Ishikawa (cell line): ENCODE measurements at regions not wholly inside any gene's neighbourhood (a gene's known extent, or its start where the extent isn't known, plus 50 kb on each side); places are given as distances from the start of the nearest gene placed in this dataset.

Experiments used
- CEBPB ChIP-seq: IDR thresholded peaks from 2 replicates; pipeline ENCODE4 v1.6.1; 2012
- CREB1 ChIP-seq: IDR thresholded peaks from 2 replicates; pipeline ENCODE4 v1.6.1; 2012; ENCODE audit warnings: low read depth
- EGR1 ChIP-seq: IDR thresholded peaks from 2 replicates; pipeline ENCODE4 v1.6.1; 2012
- EP300 ChIP-seq: IDR thresholded peaks from 2 replicates; pipeline ENCODE4 v1.6.1; 2012; ENCODE audit warnings: borderline replicate concordance
- FOXM1 ChIP-seq: IDR thresholded peaks from 2 replicates; pipeline ENCODE4 v1.6.1; 2012; ENCODE audit warnings: low read depth, borderline replicate concordance
- NFIC ChIP-seq: IDR thresholded peaks from 2 replicates; pipeline ENCODE4 v1.6.1; 2012
- RAD21 ChIP-seq: IDR thresholded peaks from 2 replicates; pipeline ENCODE4 v1.6.1; 2012; ENCODE audit warnings: low read depth
- TAF1 ChIP-seq: IDR thresholded peaks from 2 replicates; pipeline ENCODE4 v1.6.1; 2012; ENCODE audit warnings: low read depth, mild to moderate bottlenecking
- TCF12 ChIP-seq: IDR thresholded peaks from 2 replicates; pipeline ENCODE4 v1.6.1; 2012; ENCODE audit warnings: low read depth
- TEAD4 ChIP-seq: IDR thresholded peaks from 2 replicates; pipeline ENCODE4 v1.6.1; 2012
- YY1 ChIP-seq: IDR thresholded peaks from 2 replicates; pipeline ENCODE4 v1.6.1; 2012; ENCODE audit warnings: low read depth
- ZBTB7A ChIP-seq: IDR thresholded peaks from 2 replicates; pipeline ENCODE4 v1.6.1; 2012; ENCODE audit warnings: low read depth
- TF ChIP-seq, protein P1 (sequence below): IDR thresholded peaks from 2 replicates; pipeline ENCODE4 v1.6.1; 2012
- TF ChIP-seq, protein P2 (sequence below): IDR thresholded peaks from 2 replicates; pipeline ENCODE4 v1.6.1; 2012; ENCODE audit warnings: low read depth, mild to moderate bottlenecking
- TF ChIP-seq, protein P3 (sequence below): IDR thresholded peaks from 2 replicates; pipeline ENCODE4 v1.6.1; 2012

DNA sequence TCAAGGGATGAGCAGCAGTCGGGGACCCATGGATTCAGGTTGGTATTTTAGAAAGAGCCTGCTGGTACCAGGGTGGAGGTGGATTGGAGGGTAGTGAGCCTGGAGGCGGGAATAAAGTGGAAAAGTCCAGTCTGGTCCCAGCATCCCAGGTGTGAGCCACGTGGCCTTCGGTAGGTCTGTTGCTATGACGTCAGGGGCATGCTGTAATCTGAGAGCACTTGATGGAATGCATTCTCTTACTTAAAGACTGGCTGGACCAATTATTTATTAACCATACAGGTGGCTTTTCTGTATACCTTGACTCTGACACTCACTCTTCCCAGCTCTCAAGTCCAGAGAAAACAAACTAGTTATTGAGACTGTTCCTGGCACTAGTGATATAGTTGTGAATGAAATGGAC is 389.9 kb upstream of the RGMA start:
- TF ChIP-seq TAF1 (no peak), FOXM1 (no peak)

DNA sequence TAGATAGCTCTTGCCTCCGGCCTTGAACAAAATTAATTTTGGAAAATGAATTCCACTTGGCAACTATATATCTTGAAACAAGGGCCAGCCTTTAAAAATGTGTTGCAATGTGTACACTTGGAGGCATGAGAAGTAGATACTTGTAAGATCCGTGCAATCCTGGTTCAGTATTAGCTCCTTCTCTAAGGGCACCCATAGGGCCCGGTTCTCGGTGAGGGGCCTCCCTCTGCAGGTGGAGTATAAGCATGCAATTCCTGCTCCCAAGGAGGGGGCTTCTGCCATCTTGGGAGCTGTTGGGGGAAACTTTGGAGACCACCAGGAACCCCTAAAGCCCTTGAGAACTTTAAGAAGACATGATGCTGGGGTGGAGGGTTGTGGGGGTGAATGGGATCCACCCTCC is 388.7 kb upstream of the RGMA start:
- TF ChIP-seq, protein P1, sequence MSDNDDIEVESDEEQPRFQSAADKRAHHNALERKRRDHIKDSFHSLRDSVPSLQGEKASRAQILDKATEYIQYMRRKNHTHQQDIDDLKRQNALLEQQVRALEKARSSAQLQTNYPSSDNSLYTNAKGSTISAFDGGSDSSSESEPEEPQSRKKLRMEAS = no peak
- TF ChIP-seq NFIC = no peak
- TF ChIP-seq, protein P2, sequence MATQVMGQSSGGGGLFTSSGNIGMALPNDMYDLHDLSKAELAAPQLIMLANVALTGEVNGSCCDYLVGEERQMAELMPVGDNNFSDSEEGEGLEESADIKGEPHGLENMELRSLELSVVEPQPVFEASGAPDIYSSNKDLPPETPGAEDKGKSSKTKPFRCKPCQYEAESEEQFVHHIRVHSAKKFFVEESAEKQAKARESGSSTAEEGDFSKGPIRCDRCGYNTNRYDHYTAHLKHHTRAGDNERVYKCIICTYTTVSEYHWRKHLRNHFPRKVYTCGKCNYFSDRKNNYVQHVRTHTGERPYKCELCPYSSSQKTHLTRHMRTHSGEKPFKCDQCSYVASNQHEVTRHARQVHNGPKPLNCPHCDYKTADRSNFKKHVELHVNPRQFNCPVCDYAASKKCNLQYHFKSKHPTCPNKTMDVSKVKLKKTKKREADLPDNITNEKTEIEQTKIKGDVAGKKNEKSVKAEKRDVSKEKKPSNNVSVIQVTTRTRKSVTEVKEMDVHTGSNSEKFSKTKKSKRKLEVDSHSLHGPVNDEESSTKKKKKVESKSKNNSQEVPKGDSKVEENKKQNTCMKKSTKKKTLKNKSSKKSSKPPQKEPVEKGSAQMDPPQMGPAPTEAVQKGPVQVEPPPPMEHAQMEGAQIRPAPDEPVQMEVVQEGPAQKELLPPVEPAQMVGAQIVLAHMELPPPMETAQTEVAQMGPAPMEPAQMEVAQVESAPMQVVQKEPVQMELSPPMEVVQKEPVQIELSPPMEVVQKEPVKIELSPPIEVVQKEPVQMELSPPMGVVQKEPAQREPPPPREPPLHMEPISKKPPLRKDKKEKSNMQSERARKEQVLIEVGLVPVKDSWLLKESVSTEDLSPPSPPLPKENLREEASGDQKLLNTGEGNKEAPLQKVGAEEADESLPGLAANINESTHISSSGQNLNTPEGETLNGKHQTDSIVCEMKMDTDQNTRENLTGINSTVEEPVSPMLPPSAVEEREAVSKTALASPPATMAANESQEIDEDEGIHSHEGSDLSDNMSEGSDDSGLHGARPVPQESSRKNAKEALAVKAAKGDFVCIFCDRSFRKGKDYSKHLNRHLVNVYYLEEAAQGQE = no peak
- no peak for TF ChIP-seq CREB1
- TF ChIP-seq, protein P3, sequence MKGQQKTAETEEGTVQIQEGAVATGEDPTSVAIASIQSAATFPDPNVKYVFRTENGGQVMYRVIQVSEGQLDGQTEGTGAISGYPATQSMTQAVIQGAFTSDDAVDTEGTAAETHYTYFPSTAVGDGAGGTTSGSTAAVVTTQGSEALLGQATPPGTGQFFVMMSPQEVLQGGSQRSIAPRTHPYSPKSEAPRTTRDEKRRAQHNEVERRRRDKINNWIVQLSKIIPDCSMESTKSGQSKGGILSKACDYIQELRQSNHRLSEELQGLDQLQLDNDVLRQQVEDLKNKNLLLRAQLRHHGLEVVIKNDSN = no peak
- TF ChIP-seq YY1 = no peak
- TF ChIP-seq ZBTB7A = no peak

DNA sequence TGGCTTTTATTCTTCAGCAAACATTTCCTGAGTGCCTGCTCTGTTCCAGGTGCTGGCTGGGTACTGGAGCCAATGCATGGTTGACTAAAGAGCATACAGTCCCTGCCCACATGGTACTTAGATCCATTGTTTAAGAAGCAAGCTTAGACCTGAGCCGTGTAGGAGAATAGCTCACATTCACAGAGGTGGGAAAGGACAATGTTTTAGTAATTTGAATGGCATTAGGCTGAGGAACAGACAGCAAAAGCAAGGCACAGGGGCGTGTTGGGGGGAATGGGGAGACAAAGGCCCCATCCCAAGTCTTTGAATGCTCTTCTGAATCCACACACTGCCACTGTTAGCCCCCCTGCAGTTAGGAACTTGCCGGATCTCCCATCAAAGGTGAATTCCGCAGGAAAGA is 388.2 kb upstream of the RGMA start:
- TF ChIP-seq EP300 (no peak), EGR1 (no peak), NFIC (no peak), CREB1 (no peak)

DNA sequence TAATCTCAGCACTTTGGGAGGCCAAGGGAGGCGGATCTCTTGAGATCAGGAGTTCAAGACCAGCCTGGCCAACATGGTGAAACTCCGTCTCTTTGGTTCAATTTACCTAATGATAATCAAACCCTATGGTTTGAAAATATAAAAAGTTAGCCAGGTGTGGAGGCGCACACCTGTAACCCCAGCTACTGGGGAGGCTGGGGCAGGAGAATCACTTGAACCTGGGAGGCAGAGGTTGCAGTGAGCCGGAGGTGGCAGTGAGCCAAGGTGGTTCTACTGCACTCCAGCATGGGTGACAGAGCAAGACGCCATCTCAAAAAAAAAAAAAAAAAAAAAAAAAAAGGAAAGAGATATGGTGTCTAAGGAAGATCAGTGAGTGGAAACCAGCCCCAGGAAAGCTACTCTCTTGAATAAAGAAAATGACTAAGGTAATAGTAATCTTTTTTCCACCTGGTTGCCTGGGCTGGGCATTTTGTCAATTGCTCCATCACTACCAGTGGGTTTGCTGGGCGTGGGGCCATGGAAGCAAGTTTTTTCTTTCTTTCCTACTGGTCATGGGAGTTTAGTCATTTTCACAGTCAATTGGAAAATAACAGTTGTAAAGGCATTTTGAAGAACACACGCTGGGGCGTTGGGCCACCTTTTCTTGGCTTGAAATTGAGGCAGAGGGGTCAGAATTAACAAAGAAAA is 387.6 kb upstream of the RGMA start:
- TF ChIP-seq RAD21 (no peak), CREB1 (no peak), TCF12 (no peak), EP300 (no peak), EGR1 (no peak), YY1 (no peak), ZBTB7A (no peak), TEAD4 (no peak), FOXM1 (no peak), NFIC (no peak), TAF1 (no peak), CEBPB (no peak)
- TF ChIP-seq, protein P1 = no peak
- TF ChIP-seq, protein P2 = no peak
- TF ChIP-seq, protein P3 = no peak

DNA sequence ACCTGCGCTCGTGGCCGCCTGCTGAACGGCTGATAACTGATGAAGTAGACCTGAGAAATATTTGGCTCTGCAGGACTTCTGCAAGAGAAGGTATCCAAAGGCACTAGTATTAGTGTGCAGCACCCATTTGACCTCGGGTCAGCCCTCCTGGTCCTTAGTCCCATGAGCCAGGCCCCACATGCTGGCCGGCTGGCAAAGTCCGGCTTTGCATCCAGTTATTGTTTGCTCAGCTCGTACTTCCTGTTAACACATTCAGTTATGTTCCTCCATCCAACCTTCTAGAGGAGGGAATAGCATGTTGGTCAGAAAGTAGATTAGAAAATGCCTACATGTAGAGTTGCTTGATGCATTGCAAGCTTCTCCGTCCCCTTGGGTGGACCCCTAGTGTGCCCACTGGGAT is 385.7 kb upstream of the RGMA start:
- no peak for TF ChIP-seq CEBPB
- TF ChIP-seq CREB1 = no peak
- no peak for TF ChIP-seq TEAD4
- TF ChIP-seq FOXM1 = no peak
- TF ChIP-seq, protein P1 = no peak
- TF ChIP-seq, protein P3 = no peak
- TF ChIP-seq, protein P2 = no peak
